ENCODE measurements at regions not wholly inside any gene's neighbourhood (a gene's known extent, or its start where the extent isn't known, plus 50 kb on each side); places are given as distances from the start of the nearest gene placed in this dataset.
A peak's percentile ranks its signal among the peaks of the same experiment; 100 is the strongest.
"Not testable (repeated sequence)": the region's sequence is repeated elsewhere in the genome, so short reads cannot be mapped to it uniquely, and the experiment has no call there.

- TF ChIP-seq ERF (CRISPR knock-in tag; IDR thresholded peaks at IDR 0.05): no peak
- no peak for TF ChIP-seq NFE2 (IDR thresholded peaks at IDR 0.05; ENCODE audit: low read depth)
- TF ChIP-seq MAFK (IDR thresholded peaks at IDR 0.05; ENCODE audit: low read length): peak; percentile 89
- no peak for TF ChIP-seq SMARCA5 (IDR thresholded peaks at IDR 0.05)
- no peak for TF ChIP-seq CHCHD3 (CRISPR knock-in tag; IDR thresholded peaks at IDR 0.05)
These were observed 205.9 kb upstream of the FAM47A start (continued) for GRCh38 chrX:34338046-34338445.

GRCh38 chrX:34335376-34335775 is 203.3 kb upstream of the FAM47A start:
- H2AFZ ChIP-seq (ENCODE audit: low read depth, low read length); H3K9me3 ChIP-seq (replicated peaks; ENCODE audit: control insufficient read depth, insufficient read depth, low read depth, low read length); CTCF ChIA-PET (ENCODE audit: low intra/inter-chr PET ratio); H4K20me1 ChIP-seq (replicated peaks; ENCODE audit: control insufficient read depth, insufficient read depth, low read length); H3K9ac ChIP-seq (ENCODE audit: insufficient read depth in 1 of 2, low read depth in 2 of 2, low read length in 2 of 2); H3K36me3 ChIP-seq (ENCODE audit: control insufficient read depth, insufficient read depth, low read length); H3K27ac ChIP-seq (ENCODE audit: extremely low read depth, low read depth, low read length); H3K27me3 ChIP-seq (ENCODE audit: control insufficient read depth in 2 of 2, insufficient read depth in 2 of 2, low read length in 2 of 2); ATAC-seq; DNase-seq (ENCODE audit: extremely low read depth in 1 of 4, low spot score in 3 of 4); H3K9me1 ChIP-seq (ENCODE audit: control insufficient read depth, insufficient read depth, low read length); BruUV-seq (replicated peaks); intact Hi-C loops (cut with micrococcal nuclease); H3K4me3 ChIP-seq; H3K4me1 ChIP-seq (replicated peaks in 1 of 2; ENCODE audit: control insufficient read depth in 2 of 2, insufficient read depth in 2 of 2, low read length in 2 of 2); FAIRE-seq; in situ Hi-C loops (cut with MboI); H3K79me2 ChIP-seq (ENCODE audit: control insufficient read depth, insufficient read depth, low read length); H3K4me2 ChIP-seq (ENCODE audit: insufficient read depth, low read length); POLR2A ChIA-PET: not testable (repeated sequence)
- 0% methylated on average over 2 of the region's 2 CpGs for WGBS (ENCODE audit: insufficient coverage, low coverage, missing lambda C conversion rate)

- no peaks in the 10 kb centered on the region for H3K79me2 ChIP-seq (ENCODE audit: control insufficient read depth, insufficient read depth, low read length)
- H3K9me3 ChIP-seq (replicated peaks; ENCODE audit: control insufficient read depth, insufficient read depth, low read depth, low read length): no peaks in the 10 kb centered on the region
- H3K9ac ChIP-seq (ENCODE audit: insufficient read depth in 1 of 2, low read depth in 2 of 2, low read length in 2 of 2): no peak overlapping the region
- ChIA-PET POLR2A (no interaction called here), CTCF (ENCODE audit: low intra/inter-chr PET ratio) (no interaction called here)
- ATAC-seq (no peak), FAIRE-seq (no peak), DNase-seq (ENCODE audit: extremely low read depth in 1 of 4, low spot score in 3 of 4) (no peak)
- H2AFZ ChIP-seq (ENCODE audit: low read depth, low read length): no peak overlapping the region
- TF ChIP-seq HCFC1 (IDR thresholded peaks at IDR 0.05; ENCODE audit: low read depth, low read length): no peak
- no peak for TF ChIP-seq XRCC3 (IDR thresholded peaks at IDR 0.05)
- TF ChIP-seq PHF8 (IDR thresholded peaks at IDR 0.05; ENCODE audit: borderline replicate concordance, low read length): no peak
- TF ChIP-seq SLC30A9 (CRISPR knock-in tag; IDR thresholded peaks at IDR 0.05): no peak
- no peak for TF ChIP-seq E4F1 (CRISPR knock-in tag; IDR thresholded peaks at IDR 0.05; ENCODE audit: borderline replicate concordance)
- TF ChIP-seq KAT8 (IDR thresholded peaks at IDR 0.05; ENCODE audit: low read depth): no peak
- TF ChIP-seq NCOR1 (IDR thresholded peaks at IDR 0.05): no peak
- no peak for TF ChIP-seq GABPA (tag; conservative IDR thresholded peaks at IDR 0.05; ENCODE audit: low read depth)
- no peak for TF ChIP-seq ZNF695 (CRISPR knock-in tag; IDR thresholded peaks at IDR 0.05)
- H3K4me3 ChIP-seq: no peak overlapping the region
- H4K20me1 ChIP-seq (replicated peaks; ENCODE audit: control insufficient read depth, insufficient read depth, low read length): no peaks in the 10 kb centered on the region
- intact Hi-C loops (cut with micrococcal nuclease): no loop called here
- H3K4me1 ChIP-seq (replicated peaks in 1 of 2; ENCODE audit: control insufficient read depth in 2 of 2, insufficient read depth in 2 of 2, low read length in 2 of 2): no peaks in the 10 kb centered on the region
- H3K36me3 ChIP-seq (ENCODE audit: control insufficient read depth, insufficient read depth, low read length): no peaks in the 10 kb centered on the region
- no peak overlapping the region for H3K4me2 ChIP-seq (ENCODE audit: insufficient read depth, low read length)
- in situ Hi-C loops (cut with MboI): no loop called here
- H3K27ac ChIP-seq (ENCODE audit: extremely low read depth, low read depth, low read length): no peak overlapping the region
- H3K27me3 ChIP-seq (ENCODE audit: control insufficient read depth in 2 of 2, insufficient read depth in 2 of 2, low read length in 2 of 2): no peaks in the 10 kb centered on the region
- no peaks in the 10 kb centered on the region for H3K9me1 ChIP-seq (ENCODE audit: control insufficient read depth, insufficient read depth, low read length)
- WGBS (ENCODE audit: insufficient coverage, low coverage, missing lambda C conversion rate): 0% methylated on average over 1 of the region's 2 CpGs
- BruUV-seq (replicated peaks): no TSS peak
These were observed 200.2 kb upstream of the FAM47A start for GRCh38 chrX:34332334-34332733.

All from K562 (cell line).